Neural progenitor cell (in vitro differentiated cells): ENCODE measurements at regions not wholly inside any gene's neighbourhood (a gene's known extent, or its start where the extent isn't known, plus 50 kb on each side); places are given as distances from the start of the nearest gene placed in this dataset.

Experiments used
- CTCF ChIP-seq: fragments of 200-600 bp; sonication (generic); IDR thresholded peaks from 2 replicates; pipeline ENCODE4 v1.5.1; 2017; ENCODE audit warnings: antibody characterized with exemption, mild to moderate bottlenecking
- EZH2 ChIP-seq: fragments of 200-600 bp; sonication (generic); IDR thresholded peaks from 2 replicates; pipeline ENCODE4 v1.6.1; 2017; ENCODE audit warnings: antibody characterized with exemption, mild to moderate bottlenecking, moderate library complexity
- EZH2phosphoT487 ChIP-seq: fragments of 200-600 bp; sonication (generic); IDR thresholded peaks from 2 replicates; pipeline ENCODE4 v1.6.1; 2017; ENCODE audit warnings: antibody characterized with exemption

- TF ChIP-seq CTCF (no peak), EZH2 (no peak), EZH2phosphoT487 (no peak)
Measured at GRCh38 chr4:147041376-147041775, 95.7 kb upstream of the TTC29 start.
